K562 (cell line): ENCODE measurements at regions not wholly inside any gene's neighbourhood (a gene's known extent, or its start where the extent isn't known, plus 50 kb on each side); places are given as distances from the start of the nearest gene placed in this dataset.
A peak's percentile ranks its signal among the peaks of the same experiment; 100 is the strongest.

Experiments
- ARHGAP35 ChIP-seq: fragments of 450-650 bp; IDR thresholded peaks from 2 replicates; pipeline ENCODE4 v1.6.1; 2018; ENCODE audit not compliant: partially characterized antibody
- CTCF ChIP-seq, 3 experiments: IDR thresholded peaks in 2 of 3; conservative IDR thresholded peaks in 1 of 3; 2 replicates each; pipeline ENCODE4 v1.5.1; 2011 to 2012; ENCODE audit warnings: low read length in 3 of 3, mild to moderate bottlenecking in 3 of 3, control low read depth in 2 of 3, improper control_type of control experiment in 1 of 3, inconsistent platforms in 1 of 3, low read depth in 1 of 3, mixed read lengths in 1 of 3, moderate library complexity in 1 of 3; ENCODE audit not compliant: insufficient read depth in 2 of 3
- ETV5 ChIP-seq: sonication (generic); formaldehyde crosslinking; IDR thresholded peaks from 2 replicates; pipeline ENCODE4 v1.4.0; 2020; ENCODE audit warnings: low read depth, mild to moderate bottlenecking, missing genetic modification reagents
- EZH2 ChIP-seq: IDR thresholded peaks from 2 replicates; pipeline ENCODE4 v1.6.1; 2012; ENCODE audit warnings: low read depth, mild to moderate bottlenecking, inconsistent platforms, low read length, borderline replicate concordance
- FOXA1 ChIP-seq: fragments of 450-650 bp; IDR thresholded peaks from 2 replicates; pipeline ENCODE4 v1.6.1; 2016; ENCODE audit warnings: mild to moderate bottlenecking, borderline replicate concordance
- FUS ChIP-seq: fragments of 200-400 bp; formaldehyde crosslinking; optimal IDR thresholded peaks from 2 replicates; pipeline ENCODE3; 2017; ENCODE audit warnings: low read depth, low read length
- GABPA ChIP-seq: fragments of 200-800 bp; sonication (Bioruptor generic); conservative IDR thresholded peaks from 2 replicates; pipeline ENCODE4 v1.6.1; 2016; ENCODE audit warnings: low read depth, missing genetic modification characterization, missing compliant biosample characterization
- HDGF ChIP-seq: fragments of 450-650 bp; IDR thresholded peaks from 2 replicates; pipeline ENCODE4 v1.6.1; 2016
- HMG20A ChIP-seq: fragments of 450-650 bp; formaldehyde crosslinking; conservative IDR thresholded peaks from 2 replicates; pipeline ENCODE4 v1.4.0; 2020; ENCODE audit warnings: mild to moderate bottlenecking, mixed read lengths
- HSF4 ChIP-seq: fragments of 250-450 bp; sonication (Bioruptor Pico); IDR thresholded peaks from 2 replicates; pipeline ENCODE4 v2.1.2; 2022; ENCODE audit warnings: mild to moderate bottlenecking, moderate library complexity, borderline replicate concordance
- IFI16 ChIP-seq: fragments of 250-450 bp; sonication (Bioruptor Pico); IDR thresholded peaks from 2 replicates; pipeline ENCODE4 v2.1.2; 2022; ENCODE audit warnings: mild to moderate bottlenecking, inconsistent platforms
- KAT7 ChIP-seq: sonication (generic); formaldehyde crosslinking; IDR thresholded peaks from 2 replicates; pipeline ENCODE4 v1.8.0; 2022; ENCODE audit warnings: missing genetic modification reagents, mild to moderate bottlenecking, borderline replicate concordance
- MBD2 ChIP-seq: sonication (generic); IDR thresholded peaks from 2 replicates; pipeline ENCODE4 v1.6.1; 2016; ENCODE audit warnings: low read depth, borderline replicate concordance
- MCM3 ChIP-seq: fragments of 450-650 bp; IDR thresholded peaks from 2 replicates; pipeline ENCODE4 v1.6.1; 2016
- MTA2 ChIP-seq: fragments of 450-650 bp; IDR thresholded peaks from 2 replicates; pipeline ENCODE4 v1.6.1; 2016; ENCODE audit warnings: low read depth
- NFYB ChIP-seq: IDR thresholded peaks from 2 replicates; pipeline ENCODE4 v1.6.1; 2011; ENCODE audit warnings: mild to moderate bottlenecking, moderate library complexity; ENCODE audit not compliant: insufficient read length; ENCODE audit errors: extremely low read depth
- PML ChIP-seq: IDR thresholded peaks from 2 replicates; pipeline ENCODE4 v1.6.1; 2012; ENCODE audit warnings: low read length, inconsistent platforms
- SIX5 ChIP-seq, 2 experiments: IDR thresholded peaks; 2 replicates each; pipeline ENCODE4 v1.6.1; 2011; ENCODE audit warnings: low read length in 2 of 2, borderline replicate concordance in 1 of 2, low read depth in 1 of 2, mild to moderate bottlenecking in 1 of 2, moderate library complexity in 1 of 2; ENCODE audit not compliant: insufficient read depth in 1 of 2
- SMARCA5 ChIP-seq: fragments of 450-650 bp; IDR thresholded peaks from 2 replicates; pipeline ENCODE4 v1.6.1; 2016
- TAF9B ChIP-seq: fragments of 450-650 bp; IDR thresholded peaks from 2 replicates; pipeline ENCODE4 v1.6.1; 2018; ENCODE audit warnings: mild to moderate bottlenecking; ENCODE audit not compliant: partially characterized antibody
- ZC3H11A ChIP-seq: IDR thresholded peaks from 2 replicates; pipeline ENCODE4 v1.6.1; 2012; ENCODE audit warnings: low read depth, low read length, improper control_type of control experiment
- ZNF584 ChIP-seq: fragments of 200-800 bp; sonication (Bioruptor generic); IDR thresholded peaks from 2 replicates; pipeline ENCODE4 v1.6.1; 2016; ENCODE audit warnings: low read depth, mild to moderate bottlenecking, missing genetic modification characterization, missing compliant biosample characterization
- ZSCAN29 ChIP-seq: fragments of 450-650 bp; IDR thresholded peaks from 2 replicates; pipeline ENCODE4 v1.6.1; 2017
- TF ChIP-seq, protein P1 (sequence below), 2 experiments: fragments of 200-800 bp in 1 of 2; sonication (Bioruptor generic) in 1 of 2; sonication (generic) in 1 of 2; formaldehyde crosslinking in 1 of 2; IDR thresholded peaks in 1 of 2; conservative IDR thresholded peaks in 1 of 2; 2 replicates each; pipeline versions ENCODE4 v1.5.0 to v1.6.1; 2016 to 2020; ENCODE audit warnings: missing compliant biosample characterization in 1 of 2, missing genetic modification characterization in 1 of 2, missing genetic modification reagents in 1 of 2
- TF ChIP-seq, protein P2 (sequence below), 2 experiments: fragments of 450-650 bp; IDR thresholded peaks; 2 replicates each; pipeline ENCODE4 v1.6.1; 2018; ENCODE audit warnings: mild to moderate bottlenecking in 2 of 2, low read depth in 1 of 2; ENCODE audit not compliant: partially characterized antibody in 2 of 2

GRCh38 chr7:17133977-17134376 is 164.5 kb upstream of the AHR start (continued):
- TF ChIP-seq MBD2 (no peak), ZSCAN29 (no peak), MTA2 (peak; percentile 44; the same call in 1 of the 2 replicates), SIX5 (IDR thresholded peaks at IDR 0.05; ENCODE audit: borderline replicate concordance in 1 of 2, insufficient read depth in 1 of 2, low read depth in 1 of 2, low read length in 2 of 2) (no peak), ETV5 (CRISPR knock-in tag) (no peak), FOXA1 (no peak), HDGF (no peak), TAF9B (no peak), EZH2 (no peak), MCM3 (no peak), PML (peak; percentile 61; the same call in 1 of the 2 replicates), FUS (no peak), ZC3H11A (no peak), HMG20A (CRISPR knock-in tag) (no peak), IFI16 (no peak), KAT7 (CRISPR knock-in tag) (no peak), ZNF584 (no peak), GABPA (no peak), SMARCA5 (no peak), NFYB (no peak), HSF4 (CRISPR knock-in tag) (no peak), CTCF (IDR thresholded peaks at IDR 0.05 in 2 of 3, conservative IDR thresholded peaks at IDR 0.05 in 1 of 3; ENCODE audit: insufficient read depth in 2 of 3, low read depth in 1 of 3, low read length in 3 of 3) (no peak), ARHGAP35 (no peak)
- TF ChIP-seq, protein P1, sequence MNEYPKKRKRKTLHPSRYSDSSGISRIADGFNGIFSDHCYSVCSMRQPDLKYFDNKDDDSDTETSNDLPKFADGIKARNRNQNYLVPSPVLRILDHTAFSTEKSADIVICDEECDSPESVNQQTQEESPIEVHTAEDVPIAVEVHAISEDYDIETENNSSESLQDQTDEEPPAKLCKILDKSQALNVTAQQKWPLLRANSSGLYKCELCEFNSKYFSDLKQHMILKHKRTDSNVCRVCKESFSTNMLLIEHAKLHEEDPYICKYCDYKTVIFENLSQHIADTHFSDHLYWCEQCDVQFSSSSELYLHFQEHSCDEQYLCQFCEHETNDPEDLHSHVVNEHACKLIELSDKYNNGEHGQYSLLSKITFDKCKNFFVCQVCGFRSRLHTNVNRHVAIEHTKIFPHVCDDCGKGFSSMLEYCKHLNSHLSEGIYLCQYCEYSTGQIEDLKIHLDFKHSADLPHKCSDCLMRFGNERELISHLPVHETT (CRISPR knock-in tag; conservative IDR thresholded peaks at IDR 0.05 in 1 of 2, IDR thresholded peaks at IDR 0.05 in 1 of 2): no peak
- TF ChIP-seq, protein P2, sequence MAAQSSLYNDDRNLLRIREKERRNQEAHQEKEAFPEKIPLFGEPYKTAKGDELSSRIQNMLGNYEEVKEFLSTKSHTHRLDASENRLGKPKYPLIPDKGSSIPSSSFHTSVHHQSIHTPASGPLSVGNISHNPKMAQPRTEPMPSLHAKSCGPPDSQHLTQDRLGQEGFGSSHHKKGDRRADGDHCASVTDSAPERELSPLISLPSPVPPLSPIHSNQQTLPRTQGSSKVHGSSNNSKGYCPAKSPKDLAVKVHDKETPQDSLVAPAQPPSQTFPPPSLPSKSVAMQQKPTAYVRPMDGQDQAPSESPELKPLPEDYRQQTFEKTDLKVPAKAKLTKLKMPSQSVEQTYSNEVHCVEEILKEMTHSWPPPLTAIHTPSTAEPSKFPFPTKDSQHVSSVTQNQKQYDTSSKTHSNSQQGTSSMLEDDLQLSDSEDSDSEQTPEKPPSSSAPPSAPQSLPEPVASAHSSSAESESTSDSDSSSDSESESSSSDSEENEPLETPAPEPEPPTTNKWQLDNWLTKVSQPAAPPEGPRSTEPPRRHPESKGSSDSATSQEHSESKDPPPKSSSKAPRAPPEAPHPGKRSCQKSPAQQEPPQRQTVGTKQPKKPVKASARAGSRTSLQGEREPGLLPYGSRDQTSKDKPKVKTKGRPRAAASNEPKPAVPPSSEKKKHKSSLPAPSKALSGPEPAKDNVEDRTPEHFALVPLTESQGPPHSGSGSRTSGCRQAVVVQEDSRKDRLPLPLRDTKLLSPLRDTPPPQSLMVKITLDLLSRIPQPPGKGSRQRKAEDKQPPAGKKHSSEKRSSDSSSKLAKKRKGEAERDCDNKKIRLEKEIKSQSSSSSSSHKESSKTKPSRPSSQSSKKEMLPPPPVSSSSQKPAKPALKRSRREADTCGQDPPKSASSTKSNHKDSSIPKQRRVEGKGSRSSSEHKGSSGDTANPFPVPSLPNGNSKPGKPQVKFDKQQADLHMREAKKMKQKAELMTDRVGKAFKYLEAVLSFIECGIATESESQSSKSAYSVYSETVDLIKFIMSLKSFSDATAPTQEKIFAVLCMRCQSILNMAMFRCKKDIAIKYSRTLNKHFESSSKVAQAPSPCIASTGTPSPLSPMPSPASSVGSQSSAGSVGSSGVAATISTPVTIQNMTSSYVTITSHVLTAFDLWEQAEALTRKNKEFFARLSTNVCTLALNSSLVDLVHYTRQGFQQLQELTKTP (IDR thresholded peaks at IDR 0.05; ENCODE audit: low read depth in 1 of 2, partially characterized antibody in 2 of 2): no peak
